Mucosa of descending colon (tissue), 3 donors: ENCODE measurements at regions not wholly inside any gene's neighbourhood (a gene's known extent, or its start where the extent isn't known, plus 50 kb on each side); places are given as distances from the start of the nearest gene placed in this dataset.

Experiments
- ATAC-seq: fragments of 200-7000 bp; cut with Tn5 transposase; one replicate; pipeline ENCODE4 v1.9.1; 2020; ENCODE audit warnings: mild to moderate bottlenecking, moderate library complexity
- DNase-seq, 3 donors: peaks; one replicate each; pipeline ENCODE4 v3.0.0-alpha.2; 2020
- H3K36me3 ChIP-seq: fragments of 200-600 bp; one replicate; pipeline ENCODE4 v1.8.0; 2021; ENCODE audit warnings: low read depth, mild to moderate bottlenecking
- H3K4me1 ChIP-seq: fragments of 200-600 bp; one replicate; pipeline ENCODE4 v1.8.0; 2021; ENCODE audit warnings: low read depth, mild to moderate bottlenecking
- H3K4me3 ChIP-seq: fragments of 200-600 bp; one replicate; pipeline ENCODE4 v1.8.0; 2021; ENCODE audit warnings: mild to moderate bottlenecking
- H3K9me3 ChIP-seq: fragments of 200-600 bp; one replicate; pipeline ENCODE4 v1.8.0; 2021; ENCODE audit warnings: mild to moderate bottlenecking
- intact Hi-C, 2 donors: fragments of 100-400 bp; cut with DNase I in 1 of 2; cut with micrococcal nuclease in 1 of 2; formaldehyde crosslinking; loops; one replicate each; pipeline versions ENCODE4 v1.11.0 to v1.11.1; 2022; cut with DNase I, micrococcal nuclease
- TF ChIP-seq, protein P1 (sequence below): fragments of 200-600 bp; IDR thresholded peaks from one replicate; pipeline ENCODE4 v1.8.0; 2022; ENCODE audit warnings: antibody characterized with exemption, mild to moderate bottlenecking
- donor health status: DM: no; HTN: no; CAD: no; lungs with moderate emphysema.
- donor health status: DM: no; HTN: no; CAD: no.
- donor health status: DM: no; HTN: yes; CAD: no.

DNA sequence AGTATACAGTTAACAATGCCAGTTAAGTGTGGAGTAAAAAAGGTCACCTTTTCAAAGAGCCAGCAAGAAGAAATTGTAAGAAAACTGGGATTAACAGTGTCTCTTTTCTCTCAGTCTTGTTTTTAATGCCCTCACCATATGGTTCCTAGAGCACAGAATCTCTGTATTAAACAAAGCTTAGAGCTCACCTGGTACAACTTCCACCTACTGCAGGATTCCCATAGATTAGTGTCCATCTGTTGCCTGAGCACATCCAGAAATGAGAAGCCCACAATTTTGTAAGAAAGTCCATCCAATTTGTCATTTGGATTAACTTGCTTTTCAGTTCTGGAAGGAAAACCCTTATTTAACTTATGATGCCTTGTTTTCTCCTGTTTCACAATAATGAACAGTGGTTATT, 1037.1 kb downstream of the STPG2 start:
- intact Hi-C loops = no loop called here

DNA sequence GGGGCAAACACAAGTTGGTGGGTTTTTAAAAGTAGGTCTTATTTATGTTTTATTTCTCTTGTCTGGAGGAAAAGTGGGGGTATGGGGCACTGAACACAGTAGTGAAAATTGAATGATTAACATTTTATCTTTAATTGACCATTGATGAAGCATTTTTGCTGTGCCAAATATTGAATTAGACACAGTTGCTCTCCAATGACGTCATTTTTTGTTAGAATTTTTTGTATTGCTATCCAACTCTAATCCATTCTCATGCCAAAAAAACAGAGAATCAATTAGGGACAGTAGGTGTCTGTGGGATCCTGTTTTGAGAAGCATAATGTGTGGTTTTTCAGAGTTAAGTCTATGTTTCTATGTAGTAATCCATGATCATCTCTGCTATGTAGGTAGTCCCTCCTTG, 1032.8 kb downstream of the STPG2 start:
- TF ChIP-seq, protein P1, sequence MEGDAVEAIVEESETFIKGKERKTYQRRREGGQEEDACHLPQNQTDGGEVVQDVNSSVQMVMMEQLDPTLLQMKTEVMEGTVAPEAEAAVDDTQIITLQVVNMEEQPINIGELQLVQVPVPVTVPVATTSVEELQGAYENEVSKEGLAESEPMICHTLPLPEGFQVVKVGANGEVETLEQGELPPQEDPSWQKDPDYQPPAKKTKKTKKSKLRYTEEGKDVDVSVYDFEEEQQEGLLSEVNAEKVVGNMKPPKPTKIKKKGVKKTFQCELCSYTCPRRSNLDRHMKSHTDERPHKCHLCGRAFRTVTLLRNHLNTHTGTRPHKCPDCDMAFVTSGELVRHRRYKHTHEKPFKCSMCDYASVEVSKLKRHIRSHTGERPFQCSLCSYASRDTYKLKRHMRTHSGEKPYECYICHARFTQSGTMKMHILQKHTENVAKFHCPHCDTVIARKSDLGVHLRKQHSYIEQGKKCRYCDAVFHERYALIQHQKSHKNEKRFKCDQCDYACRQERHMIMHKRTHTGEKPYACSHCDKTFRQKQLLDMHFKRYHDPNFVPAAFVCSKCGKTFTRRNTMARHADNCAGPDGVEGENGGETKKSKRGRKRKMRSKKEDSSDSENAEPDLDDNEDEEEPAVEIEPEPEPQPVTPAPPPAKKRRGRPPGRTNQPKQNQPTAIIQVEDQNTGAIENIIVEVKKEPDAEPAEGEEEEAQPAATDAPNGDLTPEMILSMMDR = no peak
- intact Hi-C loops = no loop called here
- H3K4me1 ChIP-seq = no peaks in the 10 kb centered on the region
- H3K9me3 ChIP-seq = no peaks in the 10 kb centered on the region
- DNase-seq (no peak), ATAC-seq (no peak)
- H3K36me3 ChIP-seq = no peaks in the 10 kb centered on the region
- H3K4me3 ChIP-seq = no peak overlapping the region

More for the DNA sequence above, 1037.1 kb downstream of the STPG2 start:
- TF ChIP-seq, protein P1 = no peak
- H3K4me1 ChIP-seq = no peaks in the 10 kb centered on the region
- H3K36me3 ChIP-seq = no peaks in the 10 kb centered on the region
- H3K4me3 ChIP-seq = no peak overlapping the region
- DNase-seq = no peak
- H3K9me3 ChIP-seq = no peaks in the 10 kb centered on the region
- no peak for ATAC-seq

DNA sequence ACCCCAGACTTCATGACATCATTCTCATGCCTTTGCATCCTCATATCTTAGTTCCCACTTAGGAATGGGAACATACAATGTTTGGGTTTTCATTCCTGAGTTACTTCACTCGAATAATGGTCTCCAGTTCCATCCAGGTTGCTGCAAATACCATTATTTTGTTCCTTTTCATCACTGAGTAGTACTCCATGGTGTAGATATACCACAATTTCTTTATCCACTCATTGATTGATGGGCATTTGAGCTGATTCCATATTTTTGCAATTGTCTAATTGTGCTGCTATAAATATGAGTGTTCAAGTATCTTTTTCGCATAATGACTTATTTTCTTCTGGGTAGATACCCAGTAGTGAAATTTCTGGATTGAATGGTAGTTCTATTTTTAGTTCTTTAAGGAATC, 1026.8 kb downstream of the STPG2 start:
- TF ChIP-seq, protein P1 = no peak
- no peak for ATAC-seq
- intact Hi-C loops = no loop called here

DNA sequence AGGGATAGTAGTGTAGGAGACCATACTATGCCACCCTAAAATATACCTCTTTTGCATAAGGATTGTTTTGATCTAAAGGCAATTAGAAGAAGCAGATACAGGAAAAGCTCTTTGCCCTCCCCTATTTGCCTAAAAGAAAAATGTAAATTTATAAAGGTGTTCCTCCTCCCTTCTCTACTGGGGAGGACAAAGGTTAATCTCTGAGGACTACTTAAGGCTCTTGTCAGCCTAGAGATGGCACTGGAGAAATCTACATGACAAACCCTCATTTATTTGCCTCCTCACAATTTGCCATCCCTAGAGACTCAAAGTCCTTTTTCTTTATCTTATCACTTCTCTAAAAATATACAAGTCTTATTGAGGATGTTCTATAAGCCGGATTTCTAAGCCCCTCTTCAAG, 1021.8 kb downstream of the STPG2 start:
- DNase-seq (no peak), ATAC-seq (peak; percentile 60)
- intact Hi-C loops = no loop called here
- no peaks in the 10 kb centered on the region for H3K36me3 ChIP-seq
- no peaks in the 10 kb centered on the region for H3K4me1 ChIP-seq
- no peak overlapping the region for H3K4me3 ChIP-seq
- TF ChIP-seq, protein P1 = no peak
- H3K9me3 ChIP-seq = no peaks in the 10 kb centered on the region

More for the DNA sequence above, 1026.8 kb downstream of the STPG2 start:
- Histone ChIP-seq H3K4me1 (no peaks in the 10 kb centered on the region), H3K36me3 (no peaks in the 10 kb centered on the region), H3K9me3 (no peaks in the 10 kb centered on the region), H3K4me3 (no peak overlapping the region)
- no peak for DNase-seq

DNA sequence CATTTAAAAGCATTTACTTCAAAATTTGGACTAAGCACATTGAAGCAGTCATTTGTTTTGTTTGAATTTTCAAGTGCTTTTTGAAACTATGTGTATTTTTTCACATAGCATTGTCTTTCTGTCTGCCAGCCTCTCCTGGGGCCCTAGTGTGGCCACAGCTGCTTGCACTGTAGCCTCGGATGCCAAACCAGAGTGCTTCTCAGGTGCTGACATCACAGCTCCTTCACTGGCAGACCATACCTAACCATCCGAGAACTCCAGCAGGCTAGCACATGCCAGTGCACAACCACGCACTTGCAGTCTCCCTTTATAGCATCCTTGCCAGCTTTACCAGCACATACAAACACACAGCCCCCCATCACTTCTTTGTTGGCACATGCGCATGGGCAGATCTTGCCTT, 1019.7 kb downstream of the STPG2 start:
- ATAC-seq = no peak
- Histone ChIP-seq H3K4me3 (no peak overlapping the region), H3K9me3 (no peaks in the 10 kb centered on the region), H3K4me1 (no peaks in the 10 kb centered on the region), H3K36me3 (no peaks in the 10 kb centered on the region)
- TF ChIP-seq, protein P1 = no peak
- intact Hi-C loops = no loop called here
- no peak for DNase-seq

DNA sequence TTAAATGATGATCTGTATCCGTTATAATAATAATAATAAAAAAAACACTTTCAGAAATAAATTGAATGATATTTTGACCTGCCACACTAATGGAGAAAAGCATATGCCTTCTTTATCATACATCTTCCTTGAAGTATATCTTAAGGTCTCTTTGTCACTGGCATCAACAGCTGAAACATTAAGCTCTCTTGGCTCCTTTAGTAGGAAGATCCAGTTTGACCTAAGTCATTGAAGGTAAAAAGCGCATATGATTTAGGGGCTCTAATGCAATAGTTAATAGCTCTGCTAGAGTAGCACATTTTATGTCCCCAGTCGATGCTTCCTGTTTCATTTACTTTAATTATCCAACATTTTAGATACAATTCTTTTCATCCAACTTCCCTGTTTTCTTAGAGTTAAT, 1010.8 kb downstream of the STPG2 start:
- intact Hi-C loops = no loop called here
- Histone ChIP-seq H3K36me3 (no peaks in the 10 kb centered on the region), H3K4me1 (no peaks in the 10 kb centered on the region), H3K9me3 (no peaks in the 10 kb centered on the region), H3K4me3 (no peak overlapping the region)
- TF ChIP-seq, protein P1 = no peak
- ATAC-seq (no peak), DNase-seq (no peak)
